Mesendoderm (in vitro differentiated cells): ENCODE measurements at regions not wholly inside any gene's neighbourhood (a gene's known extent, or its start where the extent isn't known, plus 50 kb on each side); places are given as distances from the start of the nearest gene placed in this dataset.
"Not testable (repeated sequence)": the region's sequence is repeated elsewhere in the genome, so short reads cannot be mapped to it uniquely, and the experiment has no call there.

Source experiments
- DNase-seq: peaks from one replicate; pipeline ENCODE4 v3.0.0; 2013
- H2AK5ac ChIP-seq: 2 replicates; pipeline ENCODE4 v1.6.1; 2013; ENCODE audit warnings: low read length, inconsistent platforms
- H2BK120ac ChIP-seq: 2 replicates; pipeline ENCODE4 v1.6.1; 2013; ENCODE audit warnings: low read depth, mild to moderate bottlenecking, low read length, moderate library complexity, mixed read lengths
- H2BK15ac ChIP-seq: replicated peaks from 2 replicates; pipeline ENCODE4 v1.6.1; 2013; ENCODE audit warnings: low read depth, mild to moderate bottlenecking, moderate library complexity
- H2BK5ac ChIP-seq: 2 replicates; pipeline ENCODE4 v1.6.1; 2013; ENCODE audit warnings: low read length, inconsistent platforms
- H3K18ac ChIP-seq: 2 replicates; pipeline ENCODE4 v1.6.1; 2013; ENCODE audit warnings: mild to moderate bottlenecking, low read length, mixed read lengths
- H3K23ac ChIP-seq: one replicate; pipeline ENCODE4 v1.6.1; 2013; ENCODE audit warnings: low read length
- H3K27ac ChIP-seq: 2 replicates; pipeline ENCODE4 v1.5.1; 2013; ENCODE audit warnings: low read depth, mild to moderate bottlenecking, inconsistent platforms, low read length, moderate library complexity
- H3K27me3 ChIP-seq: 2 replicates; pipeline ENCODE4 v1.6.1; 2013; ENCODE audit warnings: low read length, control low read depth, mild to moderate bottlenecking, inconsistent platforms; ENCODE audit not compliant: insufficient read depth, poor library complexity
- H3K36me3 ChIP-seq: 2 replicates; pipeline ENCODE4 v1.6.1; 2013; ENCODE audit warnings: low read length, inconsistent platforms; ENCODE audit not compliant: control insufficient read depth, insufficient read depth
- H3K4ac ChIP-seq: one replicate; pipeline ENCODE4 v1.6.1; 2013; ENCODE audit warnings: low read depth, mild to moderate bottlenecking, low read length, moderate library complexity
- H3K4me1 ChIP-seq: 2 replicates; pipeline ENCODE4 v1.6.1; 2013; ENCODE audit warnings: low read depth, low read length, inconsistent platforms; ENCODE audit not compliant: control insufficient read depth
- H3K4me2 ChIP-seq: 2 replicates; pipeline ENCODE4 v1.6.1; 2013; ENCODE audit warnings: low read length
- H3K4me3 ChIP-seq: 2 replicates; pipeline ENCODE4 v1.5.1; 2013; ENCODE audit warnings: mild to moderate bottlenecking, low read length
- H3K56ac ChIP-seq: one replicate; pipeline ENCODE4 v1.6.1; 2013; ENCODE audit warnings: low read length
- H3K79me1 ChIP-seq: 2 replicates; pipeline ENCODE4 v1.6.1; 2013; ENCODE audit warnings: low read length, inconsistent platforms
- H3K79me2 ChIP-seq: 2 replicates; pipeline ENCODE4 v1.6.1; 2013; ENCODE audit warnings: mild to moderate bottlenecking, low read length; ENCODE audit not compliant: control insufficient read depth, insufficient read depth
- H3K9ac ChIP-seq: 2 replicates; pipeline ENCODE4 v1.6.1; 2013; ENCODE audit warnings: low read length, inconsistent platforms
- H4K5ac ChIP-seq: one replicate; pipeline ENCODE4 v1.6.1; 2013; ENCODE audit warnings: low read length
- H4K8ac ChIP-seq: one replicate; pipeline ENCODE4 v1.6.1; 2013; ENCODE audit warnings: low read depth, mild to moderate bottlenecking, control low read depth, low read length, moderate library complexity
- WGBS: extraction: QIAGEN DNeasy Blood & Tissue Kit; methylation state at CpG from one replicate; pipeline ENCODE4 v1.1.7; 2013; ENCODE audit warnings: low lambda C conversion rate, missing lambda C conversion rate; ENCODE audit not compliant: insufficient coverage; ENCODE audit errors: extremely low coverage; 5-methylcytosine and 5-hydroxymethylcytosine counted together

DNA sequence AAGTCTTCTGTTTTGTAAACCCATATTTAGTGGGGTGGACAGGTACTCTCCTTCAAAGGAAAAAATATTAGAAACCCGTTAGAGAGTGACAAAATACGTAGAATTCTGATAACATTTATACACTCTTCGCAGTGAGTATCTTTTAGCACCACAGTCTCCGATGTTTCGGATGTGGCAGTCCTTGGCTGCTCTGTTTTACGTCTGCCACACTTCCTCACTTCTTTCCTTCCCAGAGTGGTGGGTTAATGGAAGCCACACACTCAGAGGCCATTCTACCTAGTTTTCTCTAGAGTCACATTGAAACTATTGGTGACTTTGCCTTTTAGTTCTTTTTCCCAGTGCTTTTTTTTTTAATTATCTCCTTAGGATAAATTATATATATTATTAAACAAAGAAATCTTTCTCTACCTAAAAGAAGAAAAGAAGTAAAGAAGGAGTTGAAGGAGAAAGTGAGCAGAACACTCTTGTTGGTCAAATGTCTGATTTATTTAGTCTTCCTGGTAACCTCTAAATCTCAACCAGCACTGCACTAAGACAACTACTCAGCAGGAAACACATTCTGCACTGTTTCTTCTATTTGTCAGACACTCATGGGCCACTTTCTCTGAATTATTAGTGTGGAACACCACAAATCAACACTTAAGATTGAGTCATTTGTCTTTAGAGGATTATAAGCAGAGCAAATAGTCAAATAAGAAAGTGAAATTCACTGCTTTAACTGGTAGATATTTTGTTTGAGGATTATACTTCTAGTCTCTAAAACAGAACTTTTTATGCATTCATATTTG, 451.3 kb upstream of the TMEFF2 start:
- no peak overlapping the region for H2BK120ac ChIP-seq
- H3K79me1 ChIP-seq: no peaks in the 10 kb centered on the region
- no peak overlapping the region for H2BK5ac ChIP-seq
- H4K8ac ChIP-seq: no peak overlapping the region
- H3K18ac ChIP-seq: no peak overlapping the region
- WGBS: no CpG with 5 or more reads among the region's 6 CpGs
- H2BK15ac ChIP-seq: no peak overlapping the region
- H3K27me3 ChIP-seq: no peaks in the 10 kb centered on the region
- H3K36me3 ChIP-seq: no peaks in the 10 kb centered on the region
- no peaks in the 10 kb centered on the region for H3K4me1 ChIP-seq
- no peak overlapping the region for H3K23ac ChIP-seq
- no peak for DNase-seq
- no peak overlapping the region for H3K4me3 ChIP-seq
- H4K5ac ChIP-seq: no peak overlapping the region
- no peak overlapping the region for H3K56ac ChIP-seq
- H3K4me2 ChIP-seq: no peak overlapping the region
- no peak overlapping the region for H3K9ac ChIP-seq
- no peak overlapping the region for H3K27ac ChIP-seq
- no peak overlapping the region for H3K4ac ChIP-seq
- no peak overlapping the region for H2AK5ac ChIP-seq
- no peaks in the 10 kb centered on the region for H3K79me2 ChIP-seq

DNA sequence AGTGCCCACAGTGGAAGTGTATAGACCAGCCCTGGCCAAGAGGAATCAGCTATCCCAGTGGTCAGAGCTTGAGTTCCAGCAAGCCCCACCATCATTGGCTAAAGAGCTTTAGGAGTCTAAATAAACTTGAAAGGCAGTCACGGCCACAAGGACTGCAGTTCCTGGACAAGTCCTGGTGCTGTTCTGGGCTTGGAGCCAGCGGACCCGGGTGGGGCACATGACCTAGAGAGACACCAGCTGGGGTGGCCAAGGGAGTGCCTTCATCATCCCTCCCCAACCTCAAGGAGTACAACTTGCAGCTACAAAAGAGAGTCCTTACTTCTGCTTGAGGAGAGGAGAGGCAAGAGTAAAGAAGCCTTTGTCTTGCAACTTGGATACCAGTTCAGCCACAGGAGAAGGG, 439.8 kb upstream of the TMEFF2 start:
- Histone ChIP-seq H3K4me3 (no peak overlapping the region), H3K9ac (no peak overlapping the region), H3K79me1 (no peaks in the 10 kb centered on the region), H3K27ac (no peak overlapping the region), H2BK5ac (no peak overlapping the region), H3K23ac (no peak overlapping the region), H3K27me3 (no peaks in the 10 kb centered on the region), H3K4ac (no peak overlapping the region), H3K4me2 (no peak overlapping the region), H3K56ac (no peak overlapping the region), H2BK120ac (no peak overlapping the region), H3K79me2 (no peaks in the 10 kb centered on the region), H3K18ac (no peak overlapping the region), H2BK15ac (no peak overlapping the region), H2AK5ac (no peak overlapping the region), H3K36me3 (no peaks in the 10 kb centered on the region), H4K8ac (no peak overlapping the region), H3K4me1 (no peaks in the 10 kb centered on the region), H4K5ac (no peak overlapping the region)
- no CpG with 5 or more reads among the region's 3 CpGs for WGBS
- DNase-seq: no peak

DNA sequence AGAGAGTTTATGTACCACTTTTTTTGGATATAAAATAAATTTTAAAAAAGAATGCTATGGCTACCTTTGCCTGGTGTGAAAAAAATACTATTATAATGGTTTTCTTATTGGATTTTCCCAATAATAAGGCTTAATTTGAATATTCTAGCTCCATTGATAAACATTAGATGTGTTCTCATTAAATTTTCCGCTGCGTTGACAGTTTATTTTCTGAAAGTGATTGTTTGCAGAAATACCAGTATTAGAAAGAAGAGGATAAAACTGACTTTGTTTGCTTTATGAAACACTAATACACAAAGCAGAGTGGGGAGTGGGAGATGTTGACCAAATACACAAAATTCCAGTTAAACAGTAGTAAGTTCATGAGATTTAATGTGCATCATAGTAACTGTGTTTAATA, 433.3 kb upstream of the TMEFF2 start:
- H3K23ac ChIP-seq: no peak overlapping the region
- no peak overlapping the region for H3K4me2 ChIP-seq
- no peak overlapping the region for H2BK15ac ChIP-seq
- H3K4ac ChIP-seq: no peak overlapping the region
- no peaks in the 10 kb centered on the region for H3K79me1 ChIP-seq
- no peaks in the 10 kb centered on the region for H3K4me1 ChIP-seq
- WGBS: no CpG with 5 or more reads among the region's 2 CpGs
- H3K36me3 ChIP-seq: no peaks in the 10 kb centered on the region
- no peak overlapping the region for H3K27ac ChIP-seq
- no peak overlapping the region for H3K9ac ChIP-seq
- no peak overlapping the region for H2BK120ac ChIP-seq
- no peaks in the 10 kb centered on the region for H3K79me2 ChIP-seq
- H3K18ac ChIP-seq: no peak overlapping the region
- DNase-seq: no peak
- H4K5ac ChIP-seq: no peak overlapping the region
- no peak overlapping the region for H3K56ac ChIP-seq
- H4K8ac ChIP-seq: no peak overlapping the region
- no peak overlapping the region for H3K4me3 ChIP-seq
- H3K27me3 ChIP-seq: no peaks in the 10 kb centered on the region
- no peak overlapping the region for H2BK5ac ChIP-seq
- H2AK5ac ChIP-seq: no peak overlapping the region

DNA sequence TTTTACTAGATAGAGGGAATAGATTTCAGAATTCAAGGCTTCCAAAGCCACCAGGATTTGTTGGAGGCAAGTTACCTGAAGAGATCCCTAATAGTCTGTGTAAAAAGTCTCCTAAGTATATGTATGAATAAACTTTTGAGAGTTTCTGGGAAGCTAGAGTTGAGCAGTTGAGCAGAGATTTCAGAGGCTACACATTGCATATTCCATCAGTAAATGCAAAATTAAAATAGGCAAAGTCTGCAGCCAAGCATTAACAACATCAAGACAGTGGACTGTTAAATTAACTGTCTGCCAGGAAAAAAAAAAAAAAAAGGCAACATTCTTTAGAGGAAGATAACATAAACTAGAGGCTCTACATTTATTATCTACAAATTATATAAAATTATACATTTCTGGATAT, 420.4 kb upstream of the TMEFF2 start:
- Histone ChIP-seq H4K5ac (no peak overlapping the region), H4K8ac (no peak overlapping the region), H3K79me1 (no peaks in the 10 kb centered on the region), H3K18ac (no peak overlapping the region), H2BK15ac (no peak overlapping the region), H3K4me2 (no peak overlapping the region), H3K4ac (no peak overlapping the region), H3K23ac (no peak overlapping the region), H3K4me1 (no peaks in the 10 kb centered on the region), H3K27me3 (no peaks in the 10 kb centered on the region), H2AK5ac (no peak overlapping the region), H2BK5ac (no peak overlapping the region), H3K4me3 (no peak overlapping the region), H3K36me3 (no peaks in the 10 kb centered on the region), H3K79me2 (no peaks in the 10 kb centered on the region), H3K56ac (no peak overlapping the region), H3K27ac (no peak overlapping the region), H3K9ac (no peak overlapping the region), H2BK120ac (no peak overlapping the region)
- DNase-seq: no peak

DNA sequence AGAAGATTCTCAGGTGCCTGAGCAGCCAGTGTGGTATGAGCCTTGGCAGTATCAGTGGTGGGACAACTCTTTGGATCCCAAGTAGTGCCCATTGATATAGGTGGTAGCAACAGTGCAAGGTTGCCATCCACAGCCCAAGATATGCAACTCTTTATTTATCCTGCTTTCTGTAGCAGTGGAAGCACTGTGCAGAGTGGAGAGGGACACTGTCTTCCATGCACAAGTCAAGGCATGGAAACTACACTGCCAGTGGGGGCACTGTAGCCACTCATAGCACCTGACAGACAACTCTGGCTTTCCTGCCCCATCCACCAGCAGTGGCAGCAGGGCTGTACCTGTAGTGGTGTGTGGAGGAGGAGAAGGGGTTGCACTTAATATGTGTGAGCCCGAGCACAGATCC, 409.6 kb upstream of the TMEFF2 start:
- H3K79me1 ChIP-seq: no peaks in the 10 kb centered on the region
- no peak overlapping the region for H3K23ac ChIP-seq
- H3K9ac ChIP-seq: no peak overlapping the region
- WGBS: no CpG with 5 or more reads among the region's 1 CpG
- no peak overlapping the region for H2BK15ac ChIP-seq
- H3K79me2 ChIP-seq: no peaks in the 10 kb centered on the region
- H3K27me3 ChIP-seq: no peaks in the 10 kb centered on the region
- no peaks in the 10 kb centered on the region for H3K4me1 ChIP-seq
- H2BK120ac ChIP-seq: no peak overlapping the region
- H2AK5ac ChIP-seq: no peak overlapping the region
- no peak overlapping the region for H4K5ac ChIP-seq
- no peaks in the 10 kb centered on the region for H3K36me3 ChIP-seq
- peak; percentile 21 for DNase-seq
- H3K27ac ChIP-seq: no peak overlapping the region
- H4K8ac ChIP-seq: no peak overlapping the region
- no peak overlapping the region for H3K4ac ChIP-seq
- no peak overlapping the region for H3K56ac ChIP-seq
- no peak overlapping the region for H3K4me3 ChIP-seq
- no peak overlapping the region for H3K18ac ChIP-seq
- H3K4me2 ChIP-seq: no peak overlapping the region
- H2BK5ac ChIP-seq: no peak overlapping the region

DNA sequence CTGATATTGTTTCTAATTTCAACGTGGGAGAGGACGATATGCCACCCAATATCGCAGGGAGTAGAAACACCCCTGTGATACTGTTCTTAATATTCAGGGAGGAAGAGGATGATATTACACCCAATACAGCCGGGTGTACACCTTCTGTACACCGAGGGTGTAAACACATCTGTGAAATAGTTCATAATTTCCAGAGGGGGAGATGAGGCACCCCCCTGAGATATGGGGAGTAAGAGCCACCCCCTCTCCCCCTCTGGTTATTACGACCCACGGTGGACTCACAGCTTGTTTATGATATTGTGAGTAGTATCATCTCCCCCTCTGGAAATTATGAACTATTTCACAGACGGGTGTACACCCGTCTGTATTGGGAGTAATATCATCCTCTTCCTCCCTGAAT, 403.9 kb upstream of the TMEFF2 start:
- H4K8ac ChIP-seq, H3K23ac ChIP-seq, H3K36me3 ChIP-seq, H3K9ac ChIP-seq, H3K4me2 ChIP-seq, H2BK15ac ChIP-seq, H3K79me2 ChIP-seq, H3K56ac ChIP-seq, H2BK5ac ChIP-seq, DNase-seq, H2BK120ac ChIP-seq, H3K4ac ChIP-seq, H3K27me3 ChIP-seq, H3K27ac ChIP-seq, H3K4me3 ChIP-seq, H3K79me1 ChIP-seq, H4K5ac ChIP-seq, H2AK5ac ChIP-seq, H3K18ac ChIP-seq, H3K4me1 ChIP-seq: not testable (repeated sequence)
- no CpG with 5 or more reads among the region's 9 CpGs for WGBS
